DND-41 (cell line): ENCODE measurements at regions not wholly inside any gene's neighbourhood (a gene's known extent, or its start where the extent isn't known, plus 50 kb on each side); places are given as distances from the start of the nearest gene placed in this dataset.

Source experiments
- EZH2 ChIP-seq: IDR thresholded peaks from 3 replicates; pipeline ENCODE4 v1.6.1; 2012; ENCODE audit warnings: borderline replicate concordance, low read depth, mild to moderate bottlenecking, moderate library complexity, low read length, inconsistent platforms; ENCODE audit not compliant: severe bottlenecking
- TF ChIP-seq, protein P1 (sequence below): IDR thresholded peaks from 2 replicates; pipeline ENCODE4 v1.5.1; 2012; ENCODE audit warnings: borderline replicate concordance, low read length, moderate library complexity, mild to moderate bottlenecking; ENCODE audit not compliant: poor library complexity, severe bottlenecking; ENCODE audit errors: extremely low read depth

DNA sequence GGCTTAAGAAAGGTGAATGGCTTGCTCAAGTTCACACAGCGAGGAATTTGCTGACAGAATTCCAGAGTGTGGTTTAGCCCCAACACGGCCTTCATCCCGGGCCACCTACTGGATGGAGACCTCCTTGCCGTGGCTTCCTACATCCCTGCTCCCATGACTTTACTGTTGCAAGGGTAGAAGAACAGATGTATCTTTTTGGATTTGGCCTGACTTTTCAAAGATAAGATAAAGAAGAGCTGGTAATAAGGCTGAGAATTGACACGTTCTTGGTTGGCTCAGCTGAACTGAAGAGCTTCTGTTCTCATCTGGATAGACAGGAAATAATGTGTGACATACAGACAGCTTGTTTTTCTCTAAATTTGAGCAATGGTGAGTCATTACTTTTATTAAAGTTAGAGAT is 113.1 kb downstream of the KLF5 start:
- TF ChIP-seq, protein P1, sequence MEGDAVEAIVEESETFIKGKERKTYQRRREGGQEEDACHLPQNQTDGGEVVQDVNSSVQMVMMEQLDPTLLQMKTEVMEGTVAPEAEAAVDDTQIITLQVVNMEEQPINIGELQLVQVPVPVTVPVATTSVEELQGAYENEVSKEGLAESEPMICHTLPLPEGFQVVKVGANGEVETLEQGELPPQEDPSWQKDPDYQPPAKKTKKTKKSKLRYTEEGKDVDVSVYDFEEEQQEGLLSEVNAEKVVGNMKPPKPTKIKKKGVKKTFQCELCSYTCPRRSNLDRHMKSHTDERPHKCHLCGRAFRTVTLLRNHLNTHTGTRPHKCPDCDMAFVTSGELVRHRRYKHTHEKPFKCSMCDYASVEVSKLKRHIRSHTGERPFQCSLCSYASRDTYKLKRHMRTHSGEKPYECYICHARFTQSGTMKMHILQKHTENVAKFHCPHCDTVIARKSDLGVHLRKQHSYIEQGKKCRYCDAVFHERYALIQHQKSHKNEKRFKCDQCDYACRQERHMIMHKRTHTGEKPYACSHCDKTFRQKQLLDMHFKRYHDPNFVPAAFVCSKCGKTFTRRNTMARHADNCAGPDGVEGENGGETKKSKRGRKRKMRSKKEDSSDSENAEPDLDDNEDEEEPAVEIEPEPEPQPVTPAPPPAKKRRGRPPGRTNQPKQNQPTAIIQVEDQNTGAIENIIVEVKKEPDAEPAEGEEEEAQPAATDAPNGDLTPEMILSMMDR: no peak
- TF ChIP-seq EZH2: no peak
